ENCODE measurements at regions not wholly inside any gene's neighbourhood (a gene's known extent, or its start where the extent isn't known, plus 50 kb on each side); places are given as distances from the start of the nearest gene placed in this dataset.

DNA sequence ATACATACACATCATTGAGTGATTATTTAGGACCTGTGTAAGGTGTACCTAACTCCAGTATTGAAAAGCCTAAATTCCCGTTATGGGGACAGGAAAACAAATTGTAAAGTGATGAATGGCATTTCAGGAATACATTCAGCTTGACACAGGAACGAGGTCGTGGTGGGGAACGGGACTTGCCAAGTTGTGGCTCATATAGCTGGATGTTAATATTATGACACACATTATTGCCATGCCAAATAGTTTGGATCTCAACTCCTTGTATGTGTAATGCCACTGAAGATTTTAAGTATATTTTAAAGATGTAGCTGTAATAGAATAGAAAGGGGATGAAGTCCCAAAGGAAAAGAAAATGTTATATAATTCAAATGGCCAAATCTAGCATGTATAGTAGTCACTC is 227.2 kb upstream of the GOLIM4 start:
- no peak for TF ChIP-seq CTCF (conservative IDR thresholded peaks at IDR 0.05; ENCODE audit: low read depth, low read length)
- TF ChIP-seq, protein P1, sequence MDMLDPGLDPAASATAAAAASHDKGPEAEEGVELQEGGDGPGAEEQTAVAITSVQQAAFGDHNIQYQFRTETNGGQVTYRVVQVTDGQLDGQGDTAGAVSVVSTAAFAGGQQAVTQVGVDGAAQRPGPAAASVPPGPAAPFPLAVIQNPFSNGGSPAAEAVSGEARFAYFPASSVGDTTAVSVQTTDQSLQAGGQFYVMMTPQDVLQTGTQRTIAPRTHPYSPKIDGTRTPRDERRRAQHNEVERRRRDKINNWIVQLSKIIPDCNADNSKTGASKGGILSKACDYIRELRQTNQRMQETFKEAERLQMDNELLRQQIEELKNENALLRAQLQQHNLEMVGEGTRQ (IDR thresholded peaks at IDR 0.05; ENCODE audit: low read depth, low read length): no peak
